NOMO-1 treated with dmso at 0.1 percent for 144 hours (cell line): ENCODE measurements at regions not wholly inside any gene's neighbourhood (a gene's known extent, or its start where the extent isn't known, plus 50 kb on each side); places are given as distances from the start of the nearest gene placed in this dataset.

Experiments used
- DNase-seq: peaks from one replicate; lab custom pipeline; 2025; ENCODE audit not compliant: unreplicated experiment; lab: John Stamatoyannopoulos, UW

DNA sequence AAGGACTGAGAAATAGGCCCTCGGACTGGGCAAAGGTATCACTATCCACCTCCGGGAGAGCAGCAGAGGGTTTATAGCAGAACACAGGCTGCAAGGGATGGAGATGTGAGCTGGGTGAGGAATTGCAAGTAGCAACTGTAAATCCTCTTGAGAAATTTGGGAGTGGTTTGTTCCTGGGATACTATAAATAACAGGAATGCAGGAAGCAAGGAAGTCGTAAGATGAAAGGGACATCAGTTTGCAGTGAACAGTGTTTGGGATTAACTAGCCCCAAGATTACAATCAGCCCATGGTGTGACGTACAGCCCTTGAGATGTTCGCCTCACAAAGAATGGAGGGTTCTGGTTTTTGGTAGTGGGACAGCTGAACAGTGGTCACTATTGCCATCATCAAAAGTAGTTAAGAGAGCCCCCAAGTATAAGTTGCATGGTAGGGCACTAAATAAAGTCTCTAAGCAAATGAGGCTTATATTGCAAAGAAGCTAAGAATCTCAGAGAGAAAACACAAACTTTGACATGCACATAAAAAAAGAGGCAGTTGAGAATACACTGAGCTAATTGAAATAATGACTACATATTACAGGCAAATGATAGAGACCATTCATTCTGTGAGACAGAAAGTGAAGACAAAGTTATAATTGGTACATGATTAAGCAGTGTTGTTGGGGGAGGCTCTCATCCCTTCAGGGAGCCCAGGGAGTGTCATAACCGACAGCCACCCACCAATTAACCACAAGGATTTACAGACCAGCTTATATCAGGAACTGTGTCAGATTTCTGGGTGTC lies 362.5 kb upstream of the ACVR2A start:
- DNase-seq = no peak

DNA sequence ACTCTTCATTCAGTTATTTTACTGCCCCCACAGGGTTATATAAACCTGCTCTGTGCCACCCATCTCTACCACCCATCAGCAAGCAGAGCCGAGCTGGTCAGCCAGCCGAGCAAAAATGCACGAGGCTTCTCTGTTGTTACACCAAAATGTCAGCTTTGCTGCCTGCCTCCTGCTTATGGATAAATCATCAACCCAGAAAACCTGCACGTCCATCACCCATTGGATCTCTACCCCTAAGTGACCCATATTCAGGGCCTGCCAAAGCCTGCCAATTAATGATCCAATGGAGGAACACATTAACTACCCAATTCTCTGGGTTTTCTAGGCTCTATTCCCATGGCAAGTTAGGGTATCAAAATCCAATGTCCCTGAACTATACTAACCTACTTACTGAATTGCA lies 365.5 kb upstream of the ACVR2A start:
- DNase-seq = no peak

DNA sequence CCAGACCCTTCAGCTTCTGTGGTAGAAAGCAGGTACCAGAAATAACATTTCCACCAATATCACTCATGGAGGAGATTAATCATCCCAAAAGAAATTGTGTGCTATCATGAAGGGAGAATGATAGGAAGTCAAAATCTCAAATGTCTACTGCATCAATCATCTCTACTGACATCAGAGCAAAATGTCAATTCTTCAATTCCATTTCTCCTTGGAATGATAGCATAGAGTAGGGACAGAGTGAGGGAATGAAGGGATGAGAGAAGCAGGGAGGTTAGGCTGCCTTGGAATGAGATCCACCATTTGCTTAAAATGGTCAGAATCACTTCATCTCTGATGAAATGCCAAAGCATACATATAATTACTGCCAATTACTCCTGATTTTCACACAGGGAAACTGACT lies 371.8 kb upstream of the ACVR2A start:
- no peak for DNase-seq

DNA sequence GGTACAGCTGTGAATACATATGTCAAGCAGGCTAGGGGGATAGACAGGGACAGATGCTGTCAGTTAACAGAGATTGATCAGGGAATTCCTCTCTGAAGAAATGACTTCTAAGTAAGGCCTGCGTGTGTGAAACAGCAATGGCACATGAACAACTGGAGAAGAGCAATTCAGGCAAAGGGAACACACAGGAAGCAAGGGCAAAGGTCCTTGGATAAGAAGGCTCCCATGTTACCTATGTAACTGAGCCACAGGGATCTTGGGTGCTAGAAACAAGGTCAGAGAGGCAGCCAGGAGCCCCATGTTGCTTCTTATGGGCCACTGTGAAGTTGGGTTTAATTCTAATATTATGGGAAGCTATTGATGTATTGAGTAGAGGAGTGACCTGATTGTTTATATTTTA lies 373.7 kb upstream of the ACVR2A start:
- DNase-seq = no peak

DNA sequence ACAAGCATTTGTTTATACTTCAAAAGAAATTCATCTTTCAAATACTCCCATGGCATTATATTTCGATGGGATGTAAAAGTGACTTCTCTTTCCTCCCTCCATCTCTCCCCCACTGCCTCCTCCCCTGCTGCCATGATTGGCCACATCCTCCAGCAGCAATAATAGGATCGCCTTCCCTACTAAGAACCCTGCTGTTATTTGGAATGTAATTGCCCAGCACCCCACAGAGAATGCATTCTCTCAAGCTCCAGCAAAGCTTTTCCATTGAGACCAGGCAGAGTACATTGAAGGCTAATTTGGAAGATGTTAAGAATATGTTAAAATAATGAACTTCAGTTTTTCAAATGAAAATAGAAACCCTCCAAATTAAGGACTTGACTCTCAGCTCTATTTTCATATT lies 375.4 kb upstream of the ACVR2A start:
- DNase-seq = no peak

DNA sequence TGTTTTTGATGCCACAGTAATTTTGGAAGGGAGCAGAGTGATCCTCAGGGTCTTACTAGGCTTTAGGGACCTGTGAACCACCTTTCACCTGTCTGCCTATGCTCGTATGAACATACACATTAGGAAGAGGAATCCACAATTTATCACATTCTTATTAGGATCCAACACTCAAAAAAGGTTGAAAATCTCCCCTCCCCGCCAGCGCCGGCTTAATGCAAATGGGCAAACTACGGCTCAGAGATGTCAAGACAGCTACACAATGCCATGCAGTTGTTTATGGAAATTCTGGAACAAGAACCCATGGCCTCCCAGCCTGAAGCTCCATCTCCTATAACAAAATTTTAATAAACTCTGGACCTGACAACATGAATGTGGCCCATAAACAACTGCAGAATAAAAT lies 375.9 kb upstream of the ACVR2A start:
- DNase-seq = no peak

DNA sequence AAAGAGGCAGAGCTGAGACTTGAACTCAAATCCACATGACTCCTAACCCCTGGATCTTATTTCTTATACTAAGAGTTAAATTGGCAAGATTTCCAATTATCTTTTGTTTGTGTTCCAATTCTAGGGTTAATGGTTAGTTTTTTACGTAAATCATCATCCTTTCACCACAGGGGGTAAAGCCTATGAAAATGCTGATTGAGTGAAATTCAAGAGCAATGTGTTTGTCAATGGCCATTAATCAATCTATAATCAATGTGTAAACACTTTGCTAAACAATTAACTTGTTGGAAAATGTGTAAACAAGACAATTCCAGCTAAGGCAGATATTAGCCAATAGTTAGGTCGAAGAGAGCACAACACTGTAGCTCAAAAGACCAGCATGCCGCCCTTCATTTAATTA lies 376.5 kb upstream of the ACVR2A start:
- no peak for DNase-seq

DNA sequence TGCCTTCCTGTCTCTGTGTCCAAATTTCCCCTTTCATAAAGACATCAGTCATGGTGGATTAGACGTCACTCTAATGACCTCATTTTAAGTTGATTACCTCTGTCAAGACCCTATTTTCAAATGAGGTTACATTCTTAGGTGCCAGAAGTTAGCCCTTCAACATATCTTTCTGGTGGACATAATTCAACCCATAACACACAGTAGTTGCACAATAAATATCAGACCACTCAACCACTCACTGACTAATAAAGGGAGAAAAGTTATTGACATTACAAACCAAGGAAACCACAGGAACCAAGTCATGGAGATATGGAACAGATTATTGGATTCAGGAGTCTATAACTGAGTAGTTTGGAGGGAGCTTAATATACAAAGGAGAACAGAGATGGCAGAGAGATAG lies 377.4 kb upstream of the ACVR2A start:
- no peak for DNase-seq

DNA sequence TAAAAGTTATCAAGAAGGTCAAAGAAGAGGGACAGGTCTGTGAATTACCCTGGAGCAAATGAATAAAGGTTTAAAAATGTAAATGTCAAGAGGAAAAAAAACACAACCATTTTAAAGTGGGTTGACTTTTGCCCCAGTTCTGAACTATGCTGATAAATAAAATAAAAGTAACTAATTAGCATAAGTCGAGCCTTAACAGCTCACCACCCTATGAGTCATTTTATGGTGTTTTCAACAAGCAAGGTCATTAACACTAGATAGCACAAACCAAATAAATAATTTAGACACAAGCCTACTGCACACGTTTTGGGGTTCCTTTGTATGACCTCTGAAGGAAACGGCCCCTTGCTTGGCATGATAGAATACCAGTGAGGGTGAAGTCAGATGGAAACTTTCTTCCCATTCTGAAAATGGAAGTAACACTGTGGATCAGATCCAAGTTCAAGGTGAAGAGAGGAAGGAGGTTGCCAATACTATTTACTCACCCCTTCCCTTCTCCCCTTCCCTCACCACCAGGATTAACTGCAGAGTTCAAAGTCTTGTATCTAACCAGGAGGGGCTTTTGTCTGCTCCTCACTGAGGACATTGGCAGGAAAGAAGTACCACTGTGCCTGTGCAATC lies 380.0 kb upstream of the ACVR2A start:
- no peak for DNase-seq

DNA sequence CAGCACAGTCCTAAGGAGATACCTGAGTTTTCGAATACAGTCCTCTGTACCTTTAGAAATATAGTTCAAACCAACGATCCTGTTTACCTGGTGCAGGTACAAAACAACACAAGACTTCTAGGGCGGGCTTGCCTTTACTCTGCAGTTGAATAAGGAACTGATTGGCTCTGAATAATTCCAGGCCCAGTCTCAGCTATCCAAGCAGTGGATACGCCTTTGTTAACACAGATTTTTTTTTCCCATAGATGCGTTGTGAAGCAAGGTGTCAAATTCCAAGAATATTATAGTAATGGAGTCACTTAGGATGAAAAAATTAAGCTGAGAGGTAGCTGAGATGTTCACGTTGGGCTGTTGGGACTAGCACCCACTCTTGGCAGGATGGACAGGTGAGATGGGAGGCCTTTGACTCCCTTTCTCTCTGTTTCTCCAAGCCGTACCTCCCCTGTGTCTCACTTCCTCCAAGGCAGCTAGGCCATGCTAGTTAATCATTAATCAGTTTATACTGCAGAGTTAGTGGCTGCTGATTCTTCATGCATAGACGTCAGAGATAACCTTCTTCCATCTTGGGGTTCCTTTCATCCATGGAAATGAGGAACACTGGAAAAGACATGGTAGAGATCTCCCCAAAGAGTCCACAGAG lies 380.8 kb upstream of the ACVR2A start:
- no peak for DNase-seq

DNA sequence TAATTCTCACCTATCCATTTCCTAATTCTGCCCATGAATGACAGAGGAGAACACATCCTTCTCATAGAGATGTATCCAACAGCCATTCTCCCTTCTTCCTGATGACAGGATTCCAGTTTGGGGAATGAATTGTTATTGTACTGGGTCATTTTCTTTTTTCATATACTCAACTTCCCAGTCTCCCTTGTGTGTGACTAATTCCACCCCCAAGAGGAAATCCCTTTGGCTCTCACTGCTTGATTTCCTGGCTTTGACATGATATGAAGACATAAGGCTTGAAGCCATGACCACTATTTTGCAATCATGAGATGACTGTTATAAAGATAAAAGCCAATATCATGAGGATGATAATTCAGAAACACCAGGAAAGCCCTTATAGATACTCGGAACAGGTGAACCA lies 384.7 kb upstream of the ACVR2A start:
- no peak for DNase-seq

DNA sequence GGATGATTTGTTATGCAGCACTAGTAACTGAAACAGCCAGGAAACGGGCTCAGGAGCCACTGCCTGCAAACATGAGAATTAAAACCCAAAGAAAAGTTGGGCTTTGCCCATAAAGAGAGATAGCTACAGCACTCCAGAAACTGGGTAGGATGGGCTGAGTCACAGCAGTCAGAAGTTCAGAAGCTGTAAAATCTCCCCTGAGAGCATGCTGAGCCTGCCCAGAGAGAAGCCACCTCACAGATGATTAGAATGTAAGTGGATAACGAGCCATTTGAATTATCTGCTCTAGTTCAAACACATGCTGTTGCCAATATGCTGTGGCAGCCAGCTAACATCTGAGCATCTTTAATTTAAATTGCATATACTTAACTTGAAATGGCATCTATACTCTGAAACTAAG lies 388.1 kb upstream of the ACVR2A start:
- DNase-seq = no peak

DNA sequence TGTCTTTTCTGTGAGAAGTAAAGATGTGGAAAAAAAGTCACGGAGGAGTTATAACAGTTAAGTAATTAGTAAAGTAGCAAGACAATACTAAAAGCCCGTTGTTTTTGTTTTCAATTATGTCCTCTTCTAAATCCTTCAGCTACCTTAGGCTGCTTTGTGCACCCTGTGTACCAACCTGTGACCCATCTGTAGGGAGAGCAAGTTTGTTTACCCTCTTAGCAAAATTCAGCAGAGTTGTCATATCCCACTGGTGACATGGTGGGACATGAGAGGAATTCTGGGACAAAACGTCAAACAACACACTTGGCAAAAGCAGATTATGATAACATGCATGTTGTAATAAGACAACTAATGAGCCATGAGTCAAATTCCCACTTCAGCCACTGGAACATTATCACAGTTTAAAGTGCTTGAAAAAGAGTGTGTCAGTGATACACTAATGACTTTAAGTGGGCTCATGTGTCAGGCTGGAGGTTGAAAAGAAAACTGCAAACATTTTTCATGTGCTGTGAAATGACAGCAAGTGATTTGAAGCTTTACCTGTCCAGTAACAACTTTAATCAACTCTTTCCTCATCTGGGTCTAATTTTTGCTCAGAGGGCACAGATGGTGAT lies 392.8 kb upstream of the ACVR2A start:
- DNase-seq = no peak

DNA sequence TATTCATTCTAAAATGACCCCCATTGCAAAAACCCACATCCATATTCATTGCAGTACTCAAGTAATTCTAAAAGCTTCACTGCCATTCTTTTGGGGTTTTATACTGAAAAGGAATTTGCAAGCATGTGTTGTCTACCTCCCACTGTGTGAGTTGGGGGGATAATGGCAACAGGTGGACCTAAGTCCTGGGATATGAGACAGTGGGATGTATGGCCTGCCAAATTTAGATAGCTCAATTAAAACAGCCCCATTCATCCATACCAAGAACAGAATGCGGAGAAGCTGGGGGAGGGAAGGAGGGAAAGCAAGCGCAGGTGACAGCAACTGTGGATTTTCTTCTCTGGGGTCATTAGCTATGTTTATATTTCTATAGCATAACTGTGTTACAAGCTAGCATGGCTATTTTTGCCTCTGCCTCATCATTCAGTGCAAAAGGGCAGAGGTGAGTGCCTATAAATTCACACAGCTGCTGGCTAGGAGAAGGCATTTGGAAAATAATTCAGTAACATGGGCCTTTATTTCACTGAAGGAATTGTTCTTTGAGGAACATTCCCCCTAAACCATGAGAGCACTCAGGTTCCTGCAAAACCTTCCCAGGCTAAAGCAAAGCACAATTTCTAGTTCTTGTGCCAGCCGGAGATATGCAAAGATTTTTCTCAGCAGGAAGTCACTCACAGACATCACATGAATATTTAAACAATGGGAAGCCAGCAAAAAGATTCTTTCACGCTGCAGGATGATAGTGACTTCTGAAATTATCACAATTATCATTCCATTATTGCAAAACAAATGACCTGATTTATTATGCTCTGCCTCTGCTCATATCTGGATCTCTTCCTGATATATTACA lies 393.9 kb upstream of the ACVR2A start:
- no peak for DNase-seq

DNA sequence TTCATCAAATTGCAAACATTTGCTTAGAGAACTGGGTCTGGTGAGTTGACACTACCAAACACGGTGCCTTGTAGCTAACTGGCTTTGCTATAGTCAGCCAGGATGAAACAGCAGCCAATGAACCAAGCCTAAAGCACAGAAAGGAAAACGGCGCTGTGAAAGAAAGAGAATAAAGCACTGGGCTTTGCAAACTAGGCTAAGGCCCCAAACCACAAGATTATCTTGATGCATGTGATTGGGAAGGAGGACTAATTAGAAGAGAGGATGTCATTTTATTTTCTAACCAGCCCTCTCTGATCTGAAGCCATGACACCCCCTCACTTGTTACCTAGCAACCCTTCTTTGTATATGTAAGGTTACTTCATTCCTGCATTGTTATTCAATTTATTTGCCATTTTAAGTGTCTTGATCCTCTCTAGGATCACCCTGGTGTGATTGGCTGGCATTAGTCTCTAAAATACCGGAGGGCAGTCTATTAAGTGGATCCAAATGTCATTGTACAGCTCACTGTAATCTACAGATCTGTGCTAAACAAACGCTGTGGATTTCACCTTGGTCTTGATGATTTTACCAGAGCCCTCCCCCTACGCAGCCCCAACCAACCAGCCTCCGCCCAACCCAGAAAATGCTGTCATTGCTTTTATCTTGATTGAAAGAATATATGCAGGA lies 395.4 kb upstream of the ACVR2A start:
- no peak for DNase-seq

DNA sequence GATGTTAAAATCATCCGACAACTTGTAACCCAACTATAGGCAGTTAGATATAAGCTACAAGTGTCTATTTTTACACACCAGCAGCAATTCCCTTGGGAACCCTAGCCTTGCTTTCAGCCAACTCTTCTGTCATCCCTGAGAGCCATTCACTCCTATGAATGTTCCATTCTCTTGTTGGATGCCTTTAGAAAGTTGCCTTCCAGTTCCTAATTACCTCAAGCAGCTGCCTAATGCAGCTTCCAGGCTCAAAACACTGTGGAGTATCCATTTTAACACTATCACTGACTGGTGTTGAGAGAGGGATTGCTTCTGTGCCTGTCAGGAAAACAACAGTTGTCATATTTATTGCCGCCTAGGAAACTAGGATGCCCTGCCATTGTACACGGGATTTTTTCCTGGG lies 402.0 kb upstream of the ACVR2A start:
- no peak for DNase-seq

DNA sequence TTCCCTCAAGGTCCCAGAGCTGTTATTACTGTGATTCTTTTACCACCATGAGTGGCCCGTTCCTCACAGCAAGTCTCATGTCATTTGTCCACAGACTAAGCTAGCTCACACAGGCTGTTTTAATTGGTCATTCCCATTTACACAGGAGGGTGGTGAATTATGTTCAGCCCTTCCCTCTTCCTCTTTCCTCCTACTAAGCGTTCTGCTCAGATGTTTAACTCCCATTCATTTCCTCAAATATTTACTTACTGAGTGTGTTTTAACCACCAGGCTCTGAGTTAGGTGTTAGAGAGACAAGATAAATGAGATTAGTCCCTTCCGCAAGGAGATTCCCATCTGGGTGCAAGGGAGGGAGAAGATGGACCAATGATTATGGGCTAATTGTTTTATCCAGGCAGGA lies 403.6 kb upstream of the ACVR2A start:
- DNase-seq = no peak

DNA sequence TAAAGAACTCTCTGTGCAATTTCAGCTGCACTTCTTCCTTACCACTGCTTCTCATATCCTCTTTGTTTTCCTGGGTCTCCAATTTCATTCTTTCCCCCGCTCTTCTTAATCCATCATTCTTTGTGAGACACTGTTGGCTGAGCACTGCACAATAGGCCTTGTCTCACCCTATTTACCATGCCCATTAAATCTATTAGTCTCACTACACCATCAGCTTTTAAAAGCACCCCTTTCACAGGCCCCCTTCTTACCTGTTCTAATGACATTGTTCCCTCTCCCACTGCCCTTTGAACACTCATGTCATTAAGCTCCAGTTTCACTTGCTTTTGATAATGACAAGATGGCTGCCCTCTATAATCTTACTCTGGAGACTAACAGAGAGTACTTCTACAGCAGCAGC lies 404.1 kb upstream of the ACVR2A start:
- no peak for DNase-seq

DNA sequence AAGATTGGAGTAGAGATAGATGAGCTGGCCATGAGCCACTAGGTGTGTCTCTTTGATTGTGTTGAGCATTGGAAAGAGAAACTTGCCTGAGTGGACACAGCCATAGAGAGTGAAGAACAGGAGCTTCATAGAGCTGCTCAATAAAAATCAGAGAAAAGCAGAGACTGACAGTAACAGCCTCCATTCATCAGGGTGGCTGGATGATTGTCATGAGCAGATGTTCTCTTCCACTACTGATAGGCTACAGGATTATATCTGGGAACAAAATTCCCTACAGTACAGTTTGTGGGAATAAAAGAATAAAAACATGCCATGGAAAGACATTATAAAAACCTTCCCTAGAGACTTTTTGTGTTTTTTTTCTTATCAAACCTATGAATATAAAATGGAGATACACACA lies 404.8 kb upstream of the ACVR2A start:
- no peak for DNase-seq

DNA sequence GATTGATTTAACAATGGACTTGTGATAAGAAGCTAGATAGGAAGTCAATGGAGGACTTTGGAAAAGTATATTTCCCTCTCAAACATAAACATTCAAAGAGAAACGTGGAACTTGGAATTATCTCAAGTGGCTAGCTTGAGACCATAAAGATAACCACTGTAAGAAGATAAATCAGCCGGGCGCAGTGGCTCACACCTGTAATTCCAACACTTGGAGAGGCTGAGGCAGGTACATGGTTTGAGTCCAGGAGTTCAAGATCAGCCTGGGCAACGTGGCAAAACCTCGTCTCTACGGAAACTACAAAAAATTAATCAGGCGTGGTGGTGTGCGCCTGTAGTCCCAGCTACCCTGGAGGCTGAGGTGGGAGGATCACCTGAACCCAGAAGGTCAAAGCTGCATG lies 405.9 kb upstream of the ACVR2A start:
- no peak for DNase-seq

DNA sequence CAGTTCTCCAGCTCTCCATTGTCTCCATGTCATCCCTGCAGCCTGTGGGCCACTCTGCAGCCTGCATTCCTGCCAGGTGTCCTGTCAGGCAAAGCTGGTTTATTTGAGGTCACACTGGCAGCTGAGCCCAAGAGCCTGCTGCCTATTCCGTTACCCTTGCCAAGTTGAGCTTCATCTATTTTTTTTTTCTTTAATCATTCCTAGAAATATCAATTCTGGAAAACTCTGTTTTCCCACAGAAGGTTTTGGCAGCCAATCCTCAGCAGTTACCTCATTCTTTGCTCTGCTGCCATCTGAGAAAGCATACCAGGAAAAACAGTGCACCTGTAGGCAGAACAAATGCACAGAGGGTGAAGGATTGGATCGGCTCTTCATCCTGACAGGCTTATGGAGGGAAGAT lies 411.0 kb upstream of the ACVR2A start:
- DNase-seq = no peak
